H9 (cell line): ENCODE measurements at regions not wholly inside any gene's neighbourhood (a gene's known extent, or its start where the extent isn't known, plus 50 kb on each side); places are given as distances from the start of the nearest gene placed in this dataset.

ENCODE experiments used
- DNase-seq: peaks from one replicate; pipeline ENCODE4 v3.0.0-alpha.2; 2017
- H2AFZ ChIP-seq: one replicate; pipeline ENCODE4 v1.6.1; 2013; ENCODE audit warnings: mild to moderate bottlenecking, low read length, control low read depth, moderate library complexity
- H2AK5ac ChIP-seq: 2 replicates; pipeline ENCODE4 v1.6.1; 2013; ENCODE audit warnings: low read length, control low read depth, mixed read lengths; ENCODE audit not compliant: insufficient read length
- H2BK120ac ChIP-seq: one replicate; pipeline ENCODE4 v1.6.1; 2013; ENCODE audit warnings: low read depth, mild to moderate bottlenecking, low read length, control low read depth, inconsistent platforms; ENCODE audit not compliant: poor library complexity, severe bottlenecking
- H2BK12ac ChIP-seq: 2 replicates; pipeline ENCODE4 v1.6.1; 2013; ENCODE audit warnings: low read length, control low read depth, mixed read lengths, low read depth; ENCODE audit not compliant: insufficient read length
- H2BK15ac ChIP-seq: 2 replicates; pipeline ENCODE4 v1.6.1; 2013; ENCODE audit warnings: low read depth, low read length, control low read depth
- H2BK20ac ChIP-seq: one replicate; pipeline ENCODE4 v1.6.1; 2013; ENCODE audit warnings: low read depth, mild to moderate bottlenecking, low read length, control low read depth, inconsistent platforms; ENCODE audit not compliant: poor library complexity, severe bottlenecking
- H2BK5ac ChIP-seq: 2 replicates; pipeline ENCODE4 v1.6.1; 2013; ENCODE audit warnings: low read length, control low read depth, mixed read lengths; ENCODE audit not compliant: insufficient read length
- H3K14ac ChIP-seq: 2 replicates; pipeline ENCODE4 v1.6.1; 2013; ENCODE audit warnings: low read length, control low read depth; ENCODE audit not compliant: insufficient read depth
- H3K18ac ChIP-seq: 2 replicates; pipeline ENCODE4 v1.6.1; 2013; ENCODE audit warnings: low read depth, mild to moderate bottlenecking, mixed read lengths, low read length, control low read depth; ENCODE audit not compliant: insufficient read length
- H3K23ac ChIP-seq: 2 replicates; pipeline ENCODE4 v1.6.1; 2013; ENCODE audit warnings: low read length, control low read depth, mixed read lengths, low read depth; ENCODE audit not compliant: insufficient read length
- H3K23me2 ChIP-seq: 2 replicates; pipeline ENCODE4 v1.6.1; 2013; ENCODE audit warnings: low read depth, mild to moderate bottlenecking, mixed read lengths, low read length, control low read depth; ENCODE audit not compliant: insufficient read length, poor library complexity, severe bottlenecking
- H3K27ac ChIP-seq: 2 replicates; pipeline ENCODE4 v1.5.1; 2013; ENCODE audit warnings: low read length, control low read depth, mixed read lengths, low read depth; ENCODE audit not compliant: insufficient read length
- H3K27me3 ChIP-seq: 2 replicates; pipeline ENCODE4 v1.6.1; 2013; ENCODE audit warnings: low read length, control low read depth, inconsistent platforms; ENCODE audit not compliant: insufficient read depth
- H3K4ac ChIP-seq: 2 replicates; pipeline ENCODE4 v1.6.1; 2013; ENCODE audit warnings: low read depth, mild to moderate bottlenecking, control low read depth, inconsistent platforms, low read length, moderate library complexity
- H3K4me1 ChIP-seq: 2 replicates; pipeline ENCODE4 v1.6.1; 2013; ENCODE audit warnings: low read length, control low read depth, inconsistent platforms; ENCODE audit not compliant: insufficient read depth
- H3K4me2 ChIP-seq: 2 replicates; pipeline ENCODE4 v1.6.1; 2013; ENCODE audit warnings: low read length, control low read depth, mixed read lengths; ENCODE audit not compliant: insufficient read length, insufficient read depth
- H3K56ac ChIP-seq: 2 replicates; pipeline ENCODE4 v1.6.1; 2013; ENCODE audit warnings: low read depth, mild to moderate bottlenecking, mixed read lengths, low read length, control low read depth; ENCODE audit not compliant: insufficient read length
- H3K79me1 ChIP-seq: 2 replicates; pipeline ENCODE4 v1.6.1; 2013; ENCODE audit warnings: low read depth, mild to moderate bottlenecking, moderate library complexity, low read length, control low read depth, inconsistent platforms; ENCODE audit not compliant: insufficient read depth, poor library complexity, severe bottlenecking
- H3K79me2 ChIP-seq: 2 replicates; pipeline ENCODE4 v1.6.1; 2013; ENCODE audit warnings: low read length, control low read depth, inconsistent platforms; ENCODE audit not compliant: insufficient read depth
- H3K9ac ChIP-seq: 2 replicates; pipeline ENCODE4 v1.6.1; 2013; ENCODE audit warnings: low read length, control low read depth, mixed read lengths; ENCODE audit not compliant: insufficient read length; ENCODE audit errors: extremely low read depth
- H3K9me3 ChIP-seq: one replicate; pipeline ENCODE4 v1.6.1; 2013; ENCODE audit warnings: low read depth, low read length, inconsistent platforms; ENCODE audit not compliant: control insufficient read depth
- H3T11ph ChIP-seq: one replicate; pipeline ENCODE4 v1.6.1; 2013; ENCODE audit warnings: mild to moderate bottlenecking, low read length, control low read depth, inconsistent platforms
- H4K20me1 ChIP-seq: one replicate; pipeline ENCODE4 v1.6.1; 2013; ENCODE audit not compliant: control insufficient read depth, insufficient read length, insufficient read depth
- H4K5ac ChIP-seq: 2 replicates; pipeline ENCODE4 v1.6.1; 2013; ENCODE audit warnings: low read depth, mild to moderate bottlenecking, mixed read lengths, low read length, control low read depth; ENCODE audit not compliant: insufficient read length
- H4K8ac ChIP-seq: replicated peaks from 2 replicates; pipeline ENCODE4 v1.6.1; 2013; ENCODE audit warnings: low read length, control low read depth, mixed read lengths, low read depth; ENCODE audit not compliant: insufficient read length
- H4K91ac ChIP-seq: 2 replicates; pipeline ENCODE4 v1.6.1; 2013; ENCODE audit warnings: low read depth, mild to moderate bottlenecking, moderate library complexity, mixed read lengths, low read length, control low read depth; ENCODE audit not compliant: insufficient read length
- H3K27ac Mint-ChIP-seq, 3 experiments: 2 replicates in 2 of 3; 3 replicates in 1 of 3; pipeline ENCODE4 v1.8.0; 2020 to 2021; ENCODE audit warnings: mixed read lengths in 3 of 3, mild to moderate bottlenecking in 1 of 3, moderate library complexity in 1 of 3
- H3K27me3 Mint-ChIP-seq: 2 replicates; pipeline ENCODE4 v1.8.0; 2021; ENCODE audit warnings: low read depth, mild to moderate bottlenecking, moderate library complexity, mixed read lengths
- H3K36me3 Mint-ChIP-seq, 3 experiments: 2 replicates in 2 of 3; 3 replicates in 1 of 3; pipeline ENCODE4 v1.8.0; 2020 to 2021; ENCODE audit warnings: low read depth in 3 of 3, mixed read lengths in 3 of 3; ENCODE audit not compliant: insufficient read depth in 1 of 3
- H3K4me1 Mint-ChIP-seq, 2 experiments: 2 replicates each; pipeline ENCODE4 v1.8.0; 2020; ENCODE audit warnings: mixed read lengths in 2 of 2
- H3K4me3 Mint-ChIP-seq, 2 experiments: 2 replicates in 1 of 2; 3 replicates in 1 of 2; pipeline ENCODE4 v1.8.0; 2020 to 2021; ENCODE audit warnings: mild to moderate bottlenecking in 2 of 2, mixed read lengths in 2 of 2, moderate library complexity in 1 of 2
- H3K9me3 Mint-ChIP-seq, 2 experiments: 2 replicates in 1 of 2; 3 replicates in 1 of 2; pipeline ENCODE4 v1.8.0; 2020; ENCODE audit warnings: mild to moderate bottlenecking in 2 of 2, mixed read lengths in 2 of 2, moderate library complexity in 1 of 2
- CTCF ChIP-seq: fragments of 200-600 bp; sonication (generic); conservative IDR thresholded peaks from 3 replicates; pipeline ENCODE4 v1.8.0; 2021; ENCODE audit warnings: antibody characterized with exemption, mild to moderate bottlenecking

GRCh38 chr20:40977218-40977617 lies 51.4 kb upstream of the TOP1 start:
- Histone ChIP-seq H3K9ac (no peak overlapping the region), H3K79me1 (no peaks in the 10 kb centered on the region), H3K56ac (no peak overlapping the region), H2BK20ac (no peak overlapping the region), H2AK5ac (no peak overlapping the region), H4K8ac (no peak overlapping the region), H4K20me1 (no peaks in the 10 kb centered on the region), H3K9me3 (no peaks in the 10 kb centered on the region), H3K27ac (no peak overlapping the region), H3K79me2 (no peaks in the 10 kb centered on the region), H3K23me2 (no peaks in the 10 kb centered on the region), H4K5ac (no peak overlapping the region), H2BK5ac (no peak overlapping the region), H3K18ac (no peak overlapping the region), H3K23ac (no peak overlapping the region), H4K91ac (no peak overlapping the region), H3K4me2 (no peak overlapping the region), H2BK15ac (no peak overlapping the region), H3K4ac (no peak overlapping the region), H3T11ph (no peak overlapping the region), H3K27me3 (no peaks in the 10 kb centered on the region), H2AFZ (no peak overlapping the region), H2BK12ac (no peak overlapping the region), H3K4me1 (no peaks in the 10 kb centered on the region), H2BK120ac (no peak overlapping the region), H3K14ac (no peak overlapping the region)
- TF ChIP-seq CTCF = no peak
- H3K4me3 Mint-ChIP-seq = no peak overlapping the region
- H3K36me3 Mint-ChIP-seq = peaks cover 3 to 9% (median 7%) of the 10 kb centered on the region in 3 experiments; a peak in 6 of 7 replicates
- no peak for DNase-seq
- H3K9me3 Mint-ChIP-seq = peaks cover 15 to 20% of the 10 kb centered on the region in 2 experiments
- H3K4me1 Mint-ChIP-seq = no peaks in the 10 kb centered on the region
- no peak overlapping the region for H3K27ac Mint-ChIP-seq
- H3K27me3 Mint-ChIP-seq = peaks cover 8% of the 10 kb centered on the region
